Mesodermal cell (in vitro differentiated cells): ENCODE measurements at regions not wholly inside any gene's neighbourhood (a gene's known extent, or its start where the extent isn't known, plus 50 kb on each side); places are given as distances from the start of the nearest gene placed in this dataset.

ENCODE experiments used
- H3K27ac ChIP-seq: 2 replicates; pipeline ENCODE4 v1.7.0; 2013; ENCODE audit warnings: mild to moderate bottlenecking, low read depth, low read length, moderate library complexity; ENCODE audit not compliant: severe bottlenecking
- H3K36me3 ChIP-seq: 2 replicates; pipeline ENCODE4 v1.7.1; 2013; ENCODE audit warnings: mild to moderate bottlenecking, low read length, moderate library complexity; ENCODE audit not compliant: control insufficient read depth, insufficient read depth
- H3K4me1 ChIP-seq: one replicate; pipeline ENCODE4 v1.7.1; 2013; ENCODE audit warnings: mild to moderate bottlenecking, low read length; ENCODE audit not compliant: insufficient read depth, control insufficient read depth, poor library complexity, severe bottlenecking
- H3K4me3 ChIP-seq: 2 replicates; pipeline ENCODE4 v1.7.0; 2013; ENCODE audit warnings: low read length, control low read depth, mild to moderate bottlenecking; ENCODE audit not compliant: insufficient read depth, poor library complexity, severe bottlenecking; ENCODE audit errors: extremely low read depth
- H3K9me3 ChIP-seq: 2 replicates; pipeline ENCODE4 v1.7.1; 2013; ENCODE audit warnings: mild to moderate bottlenecking, low read length, moderate library complexity; ENCODE audit not compliant: control insufficient read depth
- WGBS, 2 experiments: methylation state at CpG; one replicate each; pipeline ENCODE4 v1.1.5; 2013; ENCODE audit warnings: missing lambda C conversion rate in 2 of 2; ENCODE audit not compliant: insufficient coverage in 2 of 2; 5-methylcytosine and 5-hydroxymethylcytosine counted together

DNA sequence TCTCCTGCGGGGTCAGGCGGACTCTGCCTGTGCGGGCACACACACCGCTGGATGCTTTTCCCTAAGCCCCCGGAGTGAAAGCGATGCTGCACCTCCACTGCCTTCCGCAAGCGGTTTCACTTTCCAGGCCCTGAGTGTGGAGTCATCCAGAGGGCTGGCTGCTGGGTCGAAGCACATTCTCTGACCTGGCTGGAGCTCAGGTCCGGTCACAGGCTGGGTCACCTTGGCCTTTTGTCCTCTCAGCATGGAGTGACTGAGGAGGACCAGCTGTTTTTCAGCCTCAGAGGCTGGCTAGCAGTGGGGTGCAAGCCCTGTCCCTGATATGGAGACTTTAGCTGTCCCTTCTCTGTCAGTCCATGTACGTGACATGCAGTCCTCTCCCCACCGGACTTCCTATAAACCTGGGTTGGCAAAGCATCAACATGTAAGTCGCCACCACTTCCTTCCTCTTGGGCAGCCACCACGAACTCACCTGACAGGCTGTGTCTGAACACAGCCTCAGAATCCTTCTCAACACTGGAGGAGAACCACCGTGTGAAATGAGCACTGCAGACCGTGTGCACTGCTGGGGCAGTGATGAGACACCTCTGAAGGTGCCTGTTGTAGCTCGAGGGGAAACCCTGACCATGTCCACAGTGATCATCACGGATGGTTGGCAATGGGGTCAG, 51.3 kb downstream of the GADD45G start:
- Histone ChIP-seq H3K4me3 (no peak overlapping the region), H3K27ac (no peak overlapping the region), H3K4me1 (peaks cover 6% of the 10 kb centered on the region), H3K9me3 (no peaks in the 10 kb centered on the region), H3K36me3 (no peaks in the 10 kb centered on the region)
- 86 to 94% methylated on average over 16 to 17 of the region's 18 CpGs for WGBS, 2 experiments

- H3K4me3 ChIP-seq: no peak overlapping the region
- H3K27ac ChIP-seq: no peak overlapping the region
- WGBS, 2 experiments: 78 to 85% methylated on average over 3 to 5 of the region's 5 CpGs
- H3K36me3 ChIP-seq: no peaks in the 10 kb centered on the region
- peaks cover 11% of the 10 kb centered on the region for H3K4me1 ChIP-seq
- no peaks in the 10 kb centered on the region for H3K9me3 ChIP-seq
These were observed 52.5 kb downstream of the GADD45G start for GRCh38 chr9:89657295-89657694.

DNA sequence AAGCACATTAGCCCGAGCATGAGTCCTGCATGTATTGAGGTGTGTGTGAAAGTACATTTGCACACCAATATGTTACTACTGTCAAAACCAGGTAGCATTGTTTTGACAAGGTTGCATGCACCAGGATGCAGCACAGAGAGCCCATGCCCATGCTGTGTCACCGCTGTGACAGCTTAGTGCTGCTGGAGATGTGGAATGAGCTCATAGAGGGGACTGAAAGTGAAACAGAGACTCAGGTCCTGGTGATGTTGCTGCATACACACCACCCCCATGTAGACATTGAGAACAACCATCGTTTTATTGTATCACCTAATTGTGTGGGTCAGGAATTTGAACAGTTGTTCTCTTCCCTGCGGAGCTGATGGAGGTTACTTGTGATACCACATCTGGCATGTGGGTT, 53.0 kb downstream of the GADD45G start:
- no peak overlapping the region for H3K27ac ChIP-seq
- WGBS, 2 experiments: 90 to 100% methylated on average over 1 to 2 of the region's 4 CpGs

GRCh38 chr9:89658401-89658800, 53.6 kb downstream of the GADD45G start:
- no peak overlapping the region for H3K4me3 ChIP-seq
- no peaks in the 10 kb centered on the region for H3K36me3 ChIP-seq
- WGBS, 2 experiments: 93 to 96% methylated on average over 4 of the region's 5 CpGs
- H3K9me3 ChIP-seq: no peaks in the 10 kb centered on the region
- H3K4me1 ChIP-seq: peaks cover 11% of the 10 kb centered on the region
- H3K27ac ChIP-seq: no peak overlapping the region

More for the DNA sequence above, 53.0 kb downstream of the GADD45G start:
- Histone ChIP-seq H3K4me3 (no peak overlapping the region), H3K9me3 (no peaks in the 10 kb centered on the region), H3K36me3 (no peaks in the 10 kb centered on the region), H3K4me1 (peaks cover 11% of the 10 kb centered on the region)

DNA sequence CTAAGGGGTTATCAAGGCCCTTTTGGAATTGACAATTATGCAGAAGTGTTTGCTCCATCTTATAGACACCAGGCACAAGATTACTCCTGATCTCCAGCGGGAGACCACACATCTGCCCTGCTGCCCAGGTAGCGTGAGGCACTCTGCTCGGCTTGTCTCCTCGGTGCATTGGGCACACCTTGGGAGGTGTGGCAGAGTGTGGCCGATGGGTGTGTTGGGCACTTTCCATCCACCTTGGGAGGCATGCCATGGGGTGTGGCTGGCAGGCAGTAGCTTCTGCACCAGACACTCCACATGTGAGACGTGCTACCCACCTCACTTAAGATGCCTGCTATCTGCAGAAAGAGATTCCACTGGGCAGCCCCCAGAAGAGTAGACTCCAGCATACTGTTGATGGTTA, 54.1 kb downstream of the GADD45G start:
- Histone ChIP-seq H3K4me3 (no peak overlapping the region), H3K9me3 (no peaks in the 10 kb centered on the region), H3K36me3 (no peaks in the 10 kb centered on the region), H3K4me1 (peaks cover 11% of the 10 kb centered on the region), H3K27ac (no peak overlapping the region)
- WGBS, 2 experiments: 67 to 70% methylated on average over 3 to 5 of the region's 6 CpGs

GRCh38 chr9:89659473-89659872, 54.7 kb downstream of the GADD45G start:
- H3K9me3 ChIP-seq: no peaks in the 10 kb centered on the region
- 98 to 100% methylated on average over 6 to 7 of the region's 9 CpGs for WGBS, 2 experiments
- H3K4me3 ChIP-seq: no peak overlapping the region
- no peaks in the 10 kb centered on the region for H3K36me3 ChIP-seq
- H3K4me1 ChIP-seq: peaks cover 11% of the 10 kb centered on the region
- H3K27ac ChIP-seq: no peak overlapping the region

GRCh38 chr9:89659891-89660685, 55.3 kb downstream of the GADD45G start:
- WGBS, 2 experiments: 92 to 100% methylated on average over 5 of the region's 6 CpGs
- Histone ChIP-seq H3K4me3 (no peak overlapping the region), H3K9me3 (no peaks in the 10 kb centered on the region), H3K27ac (no peak overlapping the region), H3K36me3 (no peaks in the 10 kb centered on the region), H3K4me1 (peaks cover 11% of the 10 kb centered on the region)

DNA sequence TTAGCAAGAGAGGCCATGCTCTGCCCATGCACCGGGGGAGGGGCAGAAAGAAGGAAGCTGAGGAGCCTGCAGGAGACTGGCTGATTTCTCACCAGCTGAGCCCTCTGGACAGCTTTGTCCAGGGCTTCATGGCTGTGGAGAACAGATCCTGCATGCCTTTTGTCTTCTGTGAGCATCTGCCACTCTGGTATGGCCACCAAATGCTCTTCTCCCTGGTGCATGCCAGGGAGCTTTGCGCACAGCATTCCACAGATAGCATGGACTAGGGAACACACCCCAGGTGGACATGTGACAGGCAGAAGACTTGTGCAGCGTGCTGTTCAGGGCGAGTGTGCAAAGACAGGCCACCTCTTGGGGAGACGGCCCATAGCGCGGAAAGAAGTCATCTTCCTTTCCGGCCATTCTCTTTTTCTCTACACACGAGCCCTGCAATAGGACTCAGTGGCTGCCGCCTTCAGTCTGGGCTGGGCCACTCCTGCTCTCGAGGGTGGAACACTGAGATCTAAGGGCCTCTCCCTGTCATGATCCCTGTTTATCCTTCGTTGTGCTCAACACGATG, 56.7 kb downstream of the GADD45G start:
- WGBS, 2 experiments: 78 to 80% methylated on average over 13 of the region's 13 CpGs
- Histone ChIP-seq H3K27ac (peak overlapping the region; percentile 50), H3K4me1 (peaks cover 11% of the 10 kb centered on the region), H3K36me3 (no peaks in the 10 kb centered on the region), H3K4me3 (no peak overlapping the region), H3K9me3 (no peaks in the 10 kb centered on the region)

DNA sequence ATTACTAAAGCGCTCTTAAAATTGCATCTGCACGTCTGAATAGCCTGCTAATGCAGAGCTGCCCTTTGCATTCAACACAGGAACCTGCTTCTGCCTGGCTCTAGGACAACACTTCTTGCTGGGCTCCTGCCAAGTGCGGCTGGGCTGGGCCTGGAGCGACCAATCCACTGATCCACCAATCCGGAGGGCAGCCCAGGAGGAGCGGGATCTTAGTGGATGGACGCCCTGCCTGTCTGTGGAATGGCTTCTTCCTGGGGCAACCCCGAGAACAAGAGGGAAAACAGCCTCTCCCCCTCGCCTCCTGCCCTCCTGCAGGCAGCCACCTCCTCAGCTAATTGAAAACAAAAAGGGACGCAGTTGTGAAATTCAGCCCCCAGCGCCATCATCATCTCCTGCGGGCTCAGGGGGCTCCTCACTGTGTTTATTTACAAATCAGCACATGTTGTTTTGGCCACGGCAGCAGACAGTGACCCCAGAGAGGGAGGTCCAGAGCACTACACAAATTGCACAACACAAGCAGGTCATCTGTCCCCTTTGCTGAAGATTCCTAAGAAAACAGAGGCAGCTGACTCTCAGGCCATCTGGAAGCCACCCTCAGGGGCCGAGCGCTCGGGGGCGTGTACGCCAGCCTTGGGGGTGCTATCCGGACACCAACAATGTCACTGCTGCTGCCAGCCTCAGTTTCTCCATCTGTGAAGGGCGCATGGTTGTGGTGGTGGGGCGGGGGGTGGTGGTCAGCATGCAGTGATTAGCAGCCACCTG, 57.3 kb downstream of the GADD45G start:
- Histone ChIP-seq H3K4me3 (peak overlapping the region; percentile 9), H3K9me3 (no peaks in the 10 kb centered on the region), H3K27ac (peak overlapping the region; percentile 50), H3K36me3 (no peaks in the 10 kb centered on the region), H3K4me1 (peaks cover 11% of the 10 kb centered on the region)
- WGBS, 2 experiments: 41 to 46% methylated on average over 14 to 20 of the region's 21 CpGs

DNA sequence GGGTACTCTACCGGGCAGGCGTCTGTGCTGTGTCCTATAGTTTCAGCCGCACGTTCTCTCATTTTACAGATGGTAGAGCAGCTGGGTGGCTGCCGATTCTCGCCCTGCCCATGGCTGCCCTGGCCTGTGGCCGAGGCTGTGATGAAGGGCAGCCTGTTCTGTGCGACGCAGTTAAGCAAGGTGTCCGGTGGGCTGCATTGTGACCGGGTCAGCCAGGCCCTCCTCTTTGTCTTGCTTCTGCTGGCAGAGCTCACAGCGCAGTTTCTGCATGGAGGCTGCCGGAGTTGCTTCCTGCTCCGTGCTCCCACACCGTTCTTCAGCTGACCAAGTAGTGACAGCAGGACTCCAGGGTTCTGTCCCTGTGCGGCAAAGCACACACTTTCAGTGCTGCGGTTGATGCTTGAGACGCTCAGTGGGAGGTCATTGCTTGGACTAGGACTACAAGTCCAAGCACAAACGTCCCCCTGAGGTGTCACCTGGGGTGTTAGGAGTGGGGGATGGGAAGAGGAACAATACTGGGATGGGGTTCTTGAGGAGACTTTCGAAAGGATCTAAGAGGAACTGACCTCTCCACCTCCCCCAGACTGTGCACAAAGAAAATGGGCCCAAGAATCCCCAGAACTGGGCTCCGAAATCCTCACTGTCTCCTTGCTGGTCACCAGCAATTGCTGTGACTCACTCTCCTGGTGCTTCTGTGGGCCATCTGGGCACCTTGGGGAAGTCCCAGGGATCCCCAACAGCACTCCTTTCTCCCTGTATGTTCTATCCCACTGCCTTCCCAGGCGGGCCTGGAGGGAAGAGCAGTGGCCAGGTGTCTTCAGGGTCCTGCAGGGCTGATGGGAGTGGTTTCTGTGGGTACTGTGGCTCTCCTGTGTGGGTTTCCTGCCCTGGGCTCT, 58.2 kb downstream of the GADD45G start:
- Histone ChIP-seq H3K27ac (no peak overlapping the region), H3K4me1 (peaks cover 11% of the 10 kb centered on the region), H3K4me3 (no peak overlapping the region), H3K36me3 (no peaks in the 10 kb centered on the region), H3K9me3 (no peaks in the 10 kb centered on the region)
- WGBS, 2 experiments: 88 to 90% methylated on average over 17 to 19 of the region's 22 CpGs
